Activated CD4-positive, alpha-beta T cell treated with anti-CD3 and anti-CD28 coated beads for 48 hours (primary cell): ENCODE measurements at regions not wholly inside any gene's neighbourhood (a gene's known extent, or its start where the extent isn't known, plus 50 kb on each side); places are given as distances from the start of the nearest gene placed in this dataset.
"Not testable (repeated sequence)": the region's sequence is repeated elsewhere in the genome, so short reads cannot be mapped to it uniquely, and the experiment has no call there.

Source experiments
- DNase-seq: peaks from one replicate; pipeline ENCODE4 v3.0.0-alpha.2; 2020

- no peak for DNase-seq
Measured at GRCh38 chr3:127520993-127521392, 69.5 kb downstream of the TPRA1 start.

GRCh38 chr3:127518456-127519081 is 72.0 kb downstream of the TPRA1 start:
- DNase-seq = no peak

GRCh38 chr3:127512256-127512655 is 78.3 kb downstream of the TPRA1 start:
- no peak for DNase-seq

GRCh38 chr3:127501177-127501576 is 89.4 kb downstream of the TPRA1 start:
- DNase-seq = no peak

- DNase-seq = no peak
Measured at GRCh38 chr3:127497676-127498075, 92.9 kb downstream of the TPRA1 start.

- no peak for DNase-seq
Measured at GRCh38 chr3:127497166-127497565, 93.4 kb downstream of the TPRA1 start.

- DNase-seq = no peak
Measured at GRCh38 chr3:127495821-127496655, 94.5 kb downstream of the TPRA1 start.

GRCh38 chr3:127493924-127494646 is 96.4 kb downstream of the TPRA1 start:
- no peak for DNase-seq

- no peak for DNase-seq
Measured at GRCh38 chr3:127492426-127492825, 98.1 kb downstream of the TPRA1 start.

- no peak for DNase-seq
Measured at GRCh38 chr3:127491909-127492308, 98.6 kb downstream of the TPRA1 start.

GRCh38 chr3:127491323-127491722 is 99.2 kb downstream of the TPRA1 start:
- DNase-seq = no peak

GRCh38 chr3:127491024-127491305 is 99.6 kb downstream of the TPRA1 start:
- DNase-seq = not testable (repeated sequence)

GRCh38 chr3:127490271-127491023 is 100.1 kb downstream of the TPRA1 start:
- no peak for DNase-seq

- no peak for DNase-seq
Measured at GRCh38 chr3:127489357-127489756, 101.2 kb downstream of the TPRA1 start.

GRCh38 chr3:127488740-127489139 is 101.8 kb downstream of the TPRA1 start:
- DNase-seq = no peak

- no peak for DNase-seq
Measured at GRCh38 chr3:127488141-127488672, 102.3 kb downstream of the TPRA1 start.

- DNase-seq = no peak
Measured at GRCh38 chr3:127487196-127487595, 103.3 kb downstream of the TPRA1 start.

GRCh38 chr3:127486321-127486944 is 104.1 kb downstream of the TPRA1 start:
- DNase-seq = no peak

GRCh38 chr3:127485396-127486170 is 105.0 kb downstream of the TPRA1 start:
- no peak for DNase-seq

GRCh38 chr3:127484601-127485388 is 105.7 kb downstream of the TPRA1 start:
- DNase-seq = peak; percentile 58
